Testis (tissue), 2 donors: ENCODE measurements at regions not wholly inside any gene's neighbourhood (a gene's known extent, or its start where the extent isn't known, plus 50 kb on each side); places are given as distances from the start of the nearest gene placed in this dataset.

ENCODE experiments used
- DNase-seq: peaks from one replicate; pipeline ENCODE4 v3.0.0-alpha.2; 2019
- H3K27ac ChIP-seq, 2 donors: fragments of 200-600 bp; sonication (generic); one replicate each; pipeline ENCODE4 v1.5.1; 2019
- H3K27me3 ChIP-seq: fragments of 200-600 bp; sonication (generic); one replicate; pipeline ENCODE4 v1.5.1; 2019
- H3K36me3 ChIP-seq: fragments of 200-600 bp; sonication (generic); one replicate; pipeline ENCODE4 v1.5.1; 2017; ENCODE audit warnings: low read depth; ENCODE audit errors: missing control alignments
- H3K4me1 ChIP-seq: fragments of 200-600 bp; sonication (generic); one replicate; pipeline ENCODE4 v1.5.1; 2019
- H3K4me3 ChIP-seq, 2 donors: fragments of 200-600 bp; sonication (generic); one replicate each; pipeline ENCODE4 v1.5.1; 2017 to 2019
- H3K9me3 ChIP-seq: fragments of 200-600 bp; sonication (generic); one replicate; pipeline ENCODE4 v1.5.1; 2017
- CTCF ChIP-seq, 3 experiments: fragments of 450-650 bp in 2 of 3; fragments of 200-600 bp in 1 of 3; sonication (generic) in 1 of 3; IDR thresholded peaks; one replicate each; pipeline ENCODE4 v1.5.1; 2016 to 2019; ENCODE audit warnings: antibody characterized with exemption in 3 of 3, mild to moderate bottlenecking in 2 of 3, moderate library complexity in 1 of 3
- POLR2A ChIP-seq: fragments of 450-650 bp; IDR thresholded peaks from one replicate; pipeline ENCODE4 v1.6.1; 2017; ENCODE audit warnings: antibody characterized with exemption, mild to moderate bottlenecking, moderate library complexity
- WGBS, 2 donors: methylation state at CpG; one replicate each; pipeline ENCODE4 v1.1.5; 2018; 5-methylcytosine and 5-hydroxymethylcytosine counted together
- intact Hi-C: fragments of 100-400 bp; cut with DNase I; formaldehyde crosslinking; loops from one replicate; pipeline ENCODE4 v1.15.1; 2023; ENCODE audit warnings: low total_unique reads

GRCh38 chr12:13435235-13435933 lies 238.9 kb downstream of the EMP1 start:
- Histone ChIP-seq H3K27ac (no peak overlapping the region), H3K9me3 (no peaks in the 10 kb centered on the region), H3K4me3 (no peak overlapping the region), H3K27me3 (no peaks in the 10 kb centered on the region), H3K4me1 (no peaks in the 10 kb centered on the region), H3K36me3 (no peaks in the 10 kb centered on the region)
- TF ChIP-seq CTCF (IDR thresholded peaks at IDR 0.05) (no peak), POLR2A (no peak)
- WGBS, 2 donors, result 64 to 71% methylated on average over 4 of the region's 4 CpGs
- intact Hi-C loops, result no loop called here
- no peak for DNase-seq

GRCh38 chr12:13433768-13434167 lies 237.2 kb downstream of the EMP1 start:
- no peak for DNase-seq
- intact Hi-C loops, result no loop called here
- H3K9me3 ChIP-seq, result no peaks in the 10 kb centered on the region
- H3K4me3 ChIP-seq, result no peak overlapping the region
- H3K36me3 ChIP-seq, result no peaks in the 10 kb centered on the region
- H3K27ac ChIP-seq, result no peak overlapping the region
- TF ChIP-seq CTCF (IDR thresholded peaks at IDR 0.05), result no peak
- TF ChIP-seq POLR2A, result no peak
- no peaks in the 10 kb centered on the region for H3K27me3 ChIP-seq
- H3K4me1 ChIP-seq, result no peaks in the 10 kb centered on the region

GRCh38 chr12:13431041-13431440 lies 234.5 kb downstream of the EMP1 start:
- no peak overlapping the region for H3K27ac ChIP-seq
- WGBS, 2 donors, result 79 to 83% methylated on average over 1 of the region's 1 CpG
- no peak overlapping the region for H3K4me3 ChIP-seq
- intact Hi-C loops, result no loop called here
- TF ChIP-seq POLR2A, result no peak
- TF ChIP-seq CTCF (IDR thresholded peaks at IDR 0.05), result no peak
- DNase-seq, result no peak
- H3K36me3 ChIP-seq, result no peaks in the 10 kb centered on the region
- H3K9me3 ChIP-seq, result no peaks in the 10 kb centered on the region
- no peaks in the 10 kb centered on the region for H3K27me3 ChIP-seq
- no peaks in the 10 kb centered on the region for H3K4me1 ChIP-seq

GRCh38 chr12:13428538-13429265 lies 232.2 kb downstream of the EMP1 start:
- H3K27me3 ChIP-seq, result no peaks in the 10 kb centered on the region
- H3K9me3 ChIP-seq, result no peaks in the 10 kb centered on the region
- intact Hi-C loops, result no loop called here
- TF ChIP-seq CTCF (IDR thresholded peaks at IDR 0.05), result no peak
- TF ChIP-seq POLR2A, result no peak
- DNase-seq, result no peak
- no peak overlapping the region for H3K27ac ChIP-seq
- WGBS, 2 donors, result 47 to 76% methylated on average over 4 of the region's 4 CpGs
- H3K36me3 ChIP-seq, result no peaks in the 10 kb centered on the region
- H3K4me3 ChIP-seq, result no peak overlapping the region
- H3K4me1 ChIP-seq, result no peaks in the 10 kb centered on the region

- H3K9me3 ChIP-seq, result no peaks in the 10 kb centered on the region
- WGBS, 2 donors, result 83 to 85% methylated on average over 3 of the region's 3 CpGs
- H3K4me3 ChIP-seq, result no peak overlapping the region
- no peaks in the 10 kb centered on the region for H3K36me3 ChIP-seq
- no peaks in the 10 kb centered on the region for H3K4me1 ChIP-seq
- TF ChIP-seq CTCF (IDR thresholded peaks at IDR 0.05) (no peak), POLR2A (no peak)
- intact Hi-C loops, result no loop called here
- no peak overlapping the region for H3K27ac ChIP-seq
- no peak for DNase-seq
- H3K27me3 ChIP-seq, result no peaks in the 10 kb centered on the region
These were observed 229.2 kb downstream of the EMP1 start for GRCh38 chr12:13425766-13426165.
